GM21360 (cell line): ENCODE measurements at regions not wholly inside any gene's neighbourhood (a gene's known extent, or its start where the extent isn't known, plus 50 kb on each side); places are given as distances from the start of the nearest gene placed in this dataset.
"Not testable (repeated sequence)": the region's sequence is repeated elsewhere in the genome, so short reads cannot be mapped to it uniquely, and the experiment has no call there.

Experiments
- ATAC-seq: cut with Tn5 transposase; IDR thresholded peaks from one replicate; pipeline ENCODE4 v1.9.1; 2021; ENCODE audit warnings: mild to moderate bottlenecking, moderate library complexity; ENCODE audit not compliant: unreplicated experiment

DNA sequence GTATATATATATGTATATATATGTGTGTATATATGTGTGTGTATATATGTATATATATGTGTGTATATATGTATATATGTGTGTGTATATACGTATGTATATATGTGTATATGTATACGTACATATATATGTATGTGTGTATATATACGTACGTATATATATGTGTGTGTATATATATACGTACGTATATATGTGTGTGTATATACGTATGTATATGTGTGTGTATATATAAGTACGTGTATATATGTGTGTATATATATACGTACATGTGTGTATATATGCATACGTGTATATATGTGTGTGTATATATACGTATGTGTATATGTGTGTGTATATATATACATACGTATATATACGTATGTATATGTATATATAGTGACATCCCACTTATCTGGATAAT lies 154.4 kb downstream of the CDRT15L2 start:
- no peak for ATAC-seq

GRCh38 chr17:20735796-20736195 lies 156.3 kb downstream of the CDRT15L2 start:
- ATAC-seq = no peak

DNA sequence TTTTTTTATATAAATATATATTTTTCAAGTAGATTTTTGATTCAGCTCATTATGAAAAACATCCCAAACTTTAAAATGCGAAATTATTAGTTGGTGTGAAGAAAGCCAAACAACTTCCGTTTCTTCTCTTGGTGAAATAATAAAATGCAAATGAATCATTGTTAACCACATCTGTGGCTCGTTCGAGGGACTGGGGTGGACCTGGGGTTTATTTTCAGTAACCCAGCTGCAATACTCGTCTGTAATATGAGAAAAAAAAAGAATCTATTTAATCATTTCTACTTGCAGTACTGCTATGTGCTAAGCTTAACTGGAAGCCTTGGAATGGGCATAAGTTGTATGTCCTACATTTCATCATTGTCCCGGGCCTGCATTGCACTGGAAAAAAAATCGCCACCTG lies 158.1 kb downstream of the CDRT15L2 start:
- ATAC-seq = not testable (repeated sequence)

GRCh38 chr17:20771104-20771503 lies 191.6 kb downstream of the CDRT15L2 start:
- ATAC-seq = no peak

- ATAC-seq = no peak
These were observed 195.1 kb downstream of the CDRT15L2 start for GRCh38 chr17:20774472-20775135.

DNA sequence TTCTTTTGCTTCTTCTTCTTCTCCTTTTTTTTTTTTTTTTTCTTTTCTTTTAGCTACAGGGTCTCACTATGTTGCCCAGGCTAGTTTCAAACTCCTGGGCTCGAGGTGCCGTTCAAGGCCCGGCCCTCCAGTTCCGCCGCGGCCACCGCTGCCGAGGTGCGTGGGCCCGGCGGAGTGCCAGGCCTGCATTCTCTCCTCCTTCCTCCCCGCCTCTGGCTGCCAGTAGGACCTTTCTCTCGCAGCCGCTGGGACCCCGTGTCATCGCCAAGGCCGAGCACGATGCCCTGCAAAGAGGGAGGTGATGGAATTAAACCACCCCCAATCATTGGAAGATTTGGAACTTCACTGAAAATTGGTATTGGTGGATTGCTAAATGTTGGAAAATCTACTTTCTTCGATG lies 195.8 kb downstream of the CDRT15L2 start:
- no peak for ATAC-seq

GRCh38 chr17:20779521-20779920 lies 200.0 kb downstream of the CDRT15L2 start:
- ATAC-seq = no peak

- no peak for ATAC-seq
These were observed 201.7 kb downstream of the CDRT15L2 start for GRCh38 chr17:20781260-20781659.

- ATAC-seq = not testable (repeated sequence)
These were observed 202.3 kb downstream of the CDRT15L2 start for GRCh38 chr17:20781869-20782268.

GRCh38 chr17:20783091-20783490 lies 203.6 kb downstream of the CDRT15L2 start:
- no peak for ATAC-seq

GRCh38 chr17:20784100-20784665 lies 204.7 kb downstream of the CDRT15L2 start:
- ATAC-seq = no peak

GRCh38 chr17:20787281-20787680 lies 207.8 kb downstream of the CDRT15L2 start:
- no peak for ATAC-seq

GRCh38 chr17:20791626-20792025 lies 212.1 kb downstream of the CDRT15L2 start:
- no peak for ATAC-seq

- ATAC-seq = not testable (repeated sequence)
These were observed 215.0 kb downstream of the CDRT15L2 start for GRCh38 chr17:20794532-20794931.

DNA sequence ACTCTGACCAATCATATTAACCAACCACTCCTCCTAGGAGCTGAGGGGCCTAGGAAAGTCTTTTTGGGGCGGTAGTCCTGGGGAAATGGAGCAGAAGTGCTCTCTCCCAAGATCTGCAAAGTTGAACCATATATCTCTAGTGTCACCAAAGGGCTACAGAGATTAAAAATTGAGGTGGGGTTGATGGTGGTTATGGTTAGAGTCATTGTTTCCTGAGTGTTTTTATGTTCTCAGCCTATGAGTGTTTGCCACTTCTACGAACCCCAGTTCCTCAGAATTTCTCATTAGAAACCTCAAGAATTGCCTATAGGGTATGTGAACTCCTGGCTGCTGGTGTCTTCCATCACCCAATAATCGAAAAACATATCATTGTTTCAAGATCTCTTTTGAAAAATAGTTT lies 217.8 kb downstream of the CDRT15L2 start:
- no peak for ATAC-seq

DNA sequence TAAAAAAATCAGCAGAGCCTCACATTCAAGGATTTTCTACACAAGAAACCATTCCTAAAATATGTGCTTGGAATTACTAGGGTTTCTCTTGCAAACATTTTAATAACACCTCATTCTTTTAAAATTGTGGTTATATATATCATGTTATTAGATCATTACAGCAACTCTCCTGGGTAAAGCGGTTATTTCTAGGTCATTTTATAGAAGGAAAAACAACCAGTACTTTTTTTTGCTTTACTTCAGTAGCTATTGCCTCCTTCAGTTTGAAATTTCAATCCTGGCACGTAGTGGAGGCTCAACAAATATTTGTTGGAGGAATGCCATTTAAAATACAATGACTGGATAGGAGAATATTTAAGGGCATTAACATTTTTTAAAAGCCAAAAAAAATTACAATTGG lies 220.6 kb downstream of the CDRT15L2 start:
- no peak for ATAC-seq

- no peak for ATAC-seq
These were observed 226.2 kb downstream of the CDRT15L2 start for GRCh38 chr17:20805751-20806150.

DNA sequence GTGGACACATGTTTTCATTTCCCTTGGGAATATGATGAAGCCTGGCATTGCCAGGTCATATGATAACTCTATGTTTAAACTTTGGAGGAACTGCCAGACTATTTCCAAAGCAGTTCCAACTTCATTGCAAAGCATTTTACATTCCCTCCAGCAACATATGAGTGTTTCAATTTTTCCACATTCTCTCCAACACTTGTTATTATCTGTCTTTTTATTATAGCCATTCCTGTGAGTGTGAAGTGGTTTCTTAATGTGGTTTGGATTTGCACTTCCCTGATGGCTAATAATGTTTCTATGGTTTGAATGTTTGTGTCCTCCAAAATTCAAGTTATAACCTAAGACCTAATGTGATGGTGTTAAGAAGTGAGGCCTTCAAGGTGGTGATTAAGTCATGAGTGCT lies 228.0 kb downstream of the CDRT15L2 start:
- not testable (repeated sequence) for ATAC-seq

- not testable (repeated sequence) for ATAC-seq
These were observed 227.4 kb downstream of the USP22 start for GRCh38 chr17:20815410-20815809.

GRCh38 chr17:20823905-20824304 lies 218.9 kb downstream of the USP22 start:
- ATAC-seq = no peak

DNA sequence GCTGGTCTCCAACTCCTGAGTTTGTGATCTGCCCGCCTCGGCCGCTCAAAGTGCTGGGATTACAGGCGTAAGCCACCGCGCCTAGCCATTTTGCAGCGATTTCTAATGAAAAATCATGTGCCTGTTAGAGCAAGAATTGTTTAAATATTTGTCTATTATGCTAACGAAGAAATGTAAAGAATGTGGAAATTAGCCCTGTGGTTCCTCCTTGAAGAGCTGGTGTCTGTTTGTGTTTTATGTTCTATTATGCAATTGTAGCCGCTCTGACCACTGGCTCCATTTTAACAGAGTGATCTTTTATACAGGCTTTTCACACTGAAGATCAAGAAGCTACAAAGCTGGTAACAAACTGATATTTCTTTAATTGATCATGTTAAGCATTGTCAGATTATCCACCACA lies 217.3 kb downstream of the USP22 start:
- ATAC-seq = no peak

GRCh38 chr17:20840453-20840852 lies 202.4 kb downstream of the USP22 start:
- ATAC-seq = not testable (repeated sequence)
